ENCODE measurements at regions not wholly inside any gene's neighbourhood (a gene's known extent, or its start where the extent isn't known, plus 50 kb on each side); places are given as distances from the start of the nearest gene placed in this dataset.
"Not testable (repeated sequence)": the region's sequence is repeated elsewhere in the genome, so short reads cannot be mapped to it uniquely, and the experiment has no call there.

DNA sequence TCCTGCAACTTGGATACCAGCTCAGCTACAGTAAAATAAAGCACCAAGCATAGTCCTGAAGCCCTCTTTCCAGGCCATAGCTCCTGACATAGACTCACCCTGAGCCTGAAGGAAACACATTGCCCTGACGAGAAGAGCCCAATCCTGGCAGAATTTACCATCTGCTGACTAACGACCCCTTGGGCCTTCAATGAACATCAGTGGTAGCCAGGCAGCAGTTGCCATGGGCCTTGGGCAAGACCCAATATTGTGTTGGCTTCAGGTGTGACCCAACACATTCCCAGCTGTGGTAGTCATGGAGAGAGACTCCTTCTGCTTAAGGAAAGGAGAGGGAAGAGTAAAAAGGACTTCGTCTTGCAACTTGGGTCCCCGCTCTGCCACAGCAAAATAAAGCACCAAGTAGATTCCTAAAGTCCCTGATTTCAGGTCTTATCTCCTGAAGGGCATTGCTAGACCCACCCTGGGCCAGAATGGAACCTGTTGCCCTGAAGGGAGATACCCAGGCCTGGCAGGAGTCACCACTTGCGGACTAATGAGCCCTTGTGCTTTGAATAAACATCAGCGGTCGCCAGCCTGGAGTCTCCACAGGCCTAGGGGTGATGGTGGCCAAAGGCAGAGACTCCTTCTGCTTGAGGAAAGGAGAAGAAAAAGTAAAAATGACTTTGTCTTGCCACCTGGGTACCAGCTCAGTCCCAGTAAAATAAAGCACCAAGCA is 902.6 kb downstream of the C4orf33 start:
- no peak for DNase-seq (ENCODE audit: low read depth in 2 of 2)

- DNase-seq (ENCODE audit: low read depth in 2 of 2): no peak
These were observed 903.2 kb downstream of the C4orf33 start for GRCh38 chr4:129999156-129999555.

DNA sequence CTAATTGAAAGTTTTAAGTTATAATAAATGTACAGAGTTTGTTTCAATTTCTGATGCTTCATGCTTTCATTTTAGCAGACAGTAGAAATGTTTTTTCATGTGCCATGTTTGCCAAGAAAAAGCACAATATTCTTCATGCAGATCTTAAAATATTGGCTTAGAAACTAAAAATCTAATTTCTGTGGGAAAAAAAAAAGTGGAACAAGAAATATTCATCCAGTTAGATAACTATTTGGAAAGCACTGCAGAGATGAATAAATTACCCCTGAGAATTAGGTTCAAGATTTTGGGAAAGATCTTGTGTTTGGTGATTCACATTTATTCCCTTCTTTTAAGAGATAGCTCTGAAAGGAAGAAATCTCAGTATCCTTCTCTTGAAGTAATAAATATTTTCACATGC is 912.5 kb downstream of the C4orf33 start:
- no peak for DNase-seq (ENCODE audit: low read depth in 2 of 2)

DNA sequence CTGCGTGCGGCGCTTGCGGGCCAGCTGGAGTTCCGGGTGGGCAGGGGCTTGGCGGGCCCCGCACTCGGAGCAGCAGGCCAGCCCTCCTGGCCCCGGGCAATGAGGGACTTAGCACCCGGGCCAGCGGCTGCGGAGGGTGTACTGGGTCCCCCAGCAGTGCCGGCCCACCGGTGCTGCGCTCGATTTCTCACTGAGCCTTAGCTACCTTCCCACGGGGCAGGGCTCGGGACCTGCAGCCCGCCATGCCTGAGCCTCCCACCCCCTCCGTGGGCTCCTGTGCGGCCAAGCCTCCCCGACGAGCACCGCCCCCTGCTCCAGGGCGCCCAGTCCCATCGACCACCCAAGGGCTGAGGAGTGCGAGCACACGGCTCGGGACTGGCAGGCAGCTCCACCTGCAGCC is 916.9 kb downstream of the C4orf33 start:
- DNase-seq (ENCODE audit: low read depth in 2 of 2): not testable (repeated sequence)

DNA sequence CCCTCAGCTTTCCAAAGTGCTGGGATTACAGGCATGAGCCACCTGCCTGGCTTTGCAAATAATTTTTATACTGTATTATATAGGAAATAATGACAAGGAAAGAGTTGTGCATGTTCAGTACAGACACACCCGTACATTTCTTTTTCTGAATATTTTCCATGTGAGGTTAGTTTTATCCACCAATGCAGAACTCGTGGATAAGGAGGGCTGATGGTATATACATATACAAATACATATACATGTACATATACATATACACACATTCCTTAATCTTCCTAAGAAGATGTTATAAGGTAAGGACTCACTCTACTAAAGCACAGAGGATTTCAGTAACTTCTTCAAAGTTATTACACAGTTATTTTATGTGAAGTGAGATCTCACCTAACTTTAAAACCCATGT is 925.8 kb downstream of the C4orf33 start:
- DNase-seq (ENCODE audit: low read depth in 2 of 2): no peak

- DNase-seq (ENCODE audit: low read depth in 2 of 2): no peak
These were observed 927.1 kb downstream of the C4orf33 start for GRCh38 chr4:130023088-130023487.

DNA sequence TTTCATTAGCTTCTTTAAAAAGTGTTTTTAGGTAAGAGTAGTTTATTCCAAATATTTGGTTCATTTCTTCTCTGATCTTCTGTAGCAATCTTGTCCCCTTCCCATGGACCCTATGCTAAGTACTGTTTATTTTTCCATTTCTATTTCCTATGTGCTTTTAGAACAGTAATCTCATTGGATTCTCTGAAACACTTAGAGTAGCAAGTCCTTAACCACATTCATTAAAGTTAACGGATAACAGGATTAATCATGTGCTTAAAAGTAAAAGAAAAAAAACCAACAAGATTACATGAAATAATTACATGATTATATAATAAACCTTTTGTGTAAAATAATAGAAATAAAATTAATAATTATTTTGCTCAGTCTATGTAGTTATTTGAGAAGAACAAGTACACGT is 929.7 kb downstream of the C4orf33 start:
- DNase-seq (ENCODE audit: low read depth in 2 of 2): no peak

- no peak for DNase-seq (ENCODE audit: low read depth in 2 of 2)
These were observed 930.2 kb downstream of the C4orf33 start for GRCh38 chr4:130026185-130026584.

DNA sequence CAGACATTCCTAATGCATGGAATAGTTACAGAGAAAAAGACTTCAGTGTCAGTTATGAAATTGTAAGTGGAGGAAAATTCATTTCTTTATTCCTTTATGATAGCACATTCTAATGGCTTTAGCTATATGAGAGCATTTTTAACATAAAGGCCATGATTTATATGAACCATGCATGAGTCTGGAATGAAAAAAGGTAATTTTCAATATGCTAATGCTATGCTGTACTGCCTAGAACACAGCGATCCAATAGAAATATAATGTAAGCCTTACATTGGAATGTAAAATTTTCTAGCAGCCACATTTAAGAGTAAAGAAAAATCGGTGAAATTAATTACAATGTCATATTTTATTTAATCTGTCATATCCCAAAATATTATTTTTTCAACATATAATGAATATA is 932.0 kb downstream of the C4orf33 start:
- DNase-seq (ENCODE audit: low read depth in 2 of 2): no peak

- no peak for DNase-seq (ENCODE audit: low read depth in 2 of 2)
These were observed 932.6 kb downstream of the C4orf33 start for GRCh38 chr4:130028552-130028951.

GRCh38 chr4:130029442-130029841 is 933.5 kb downstream of the C4orf33 start:
- no peak for DNase-seq (ENCODE audit: low read depth in 2 of 2)

- DNase-seq (ENCODE audit: low read depth in 2 of 2): no peak
These were observed 935.9 kb downstream of the C4orf33 start for GRCh38 chr4:130031858-130032257.

- DNase-seq (ENCODE audit: low read depth in 2 of 2): not testable (repeated sequence)
These were observed 937.7 kb downstream of the C4orf33 start for GRCh38 chr4:130033657-130034056.

- no peak for DNase-seq (ENCODE audit: low read depth in 2 of 2)
These were observed 938.9 kb downstream of the C4orf33 start for GRCh38 chr4:130034876-130035275.

DNA sequence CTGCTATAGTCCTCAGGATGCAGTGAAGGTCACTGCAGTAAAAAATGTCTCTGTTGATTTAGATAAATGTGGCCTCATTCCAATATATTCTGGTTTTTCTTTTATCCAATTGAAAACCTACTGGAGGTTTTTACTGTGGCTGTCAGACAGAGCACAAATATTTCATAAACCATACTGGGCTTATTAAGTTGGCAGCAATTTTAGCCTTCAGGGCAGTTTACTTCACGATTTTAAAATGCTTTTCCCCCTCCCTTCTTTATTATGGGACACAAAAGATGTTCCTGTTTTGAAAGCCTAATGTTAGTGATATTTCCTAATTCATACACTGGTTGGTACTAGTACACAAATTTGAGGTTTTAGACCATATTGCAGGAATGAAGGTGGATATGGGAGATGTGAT is 939.4 kb downstream of the C4orf33 start:
- no peak for DNase-seq (ENCODE audit: low read depth in 2 of 2)

GRCh38 chr4:130037866-130038265 is 941.9 kb downstream of the C4orf33 start:
- not testable (repeated sequence) for DNase-seq (ENCODE audit: low read depth in 2 of 2)

GRCh38 chr4:130038540-130038939 is 942.6 kb downstream of the C4orf33 start:
- DNase-seq (ENCODE audit: low read depth in 2 of 2): not testable (repeated sequence)

DNA sequence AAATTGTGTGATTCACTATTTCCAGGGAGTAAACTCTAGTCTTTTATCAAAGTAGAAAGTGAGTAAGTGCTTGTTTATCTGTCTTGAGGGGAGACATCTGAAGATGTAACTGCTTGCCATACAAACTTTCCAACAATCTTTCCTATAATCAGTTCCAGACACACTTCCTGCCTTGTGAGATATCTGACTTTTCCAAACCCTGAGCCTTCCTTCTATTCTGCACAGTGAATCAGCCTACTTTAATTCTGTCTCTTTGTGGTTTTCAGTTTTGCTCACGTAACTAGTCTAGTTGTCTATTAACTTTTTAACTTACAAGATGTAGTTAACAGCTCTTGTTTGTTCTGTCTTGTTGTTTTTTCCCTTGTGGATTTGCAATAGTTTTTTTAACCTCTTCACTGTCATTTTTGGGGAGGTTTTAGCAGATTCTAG is 947.8 kb downstream of the C4orf33 start:
- DNase-seq (ENCODE audit: low read depth in 2 of 2): no peak

DNA sequence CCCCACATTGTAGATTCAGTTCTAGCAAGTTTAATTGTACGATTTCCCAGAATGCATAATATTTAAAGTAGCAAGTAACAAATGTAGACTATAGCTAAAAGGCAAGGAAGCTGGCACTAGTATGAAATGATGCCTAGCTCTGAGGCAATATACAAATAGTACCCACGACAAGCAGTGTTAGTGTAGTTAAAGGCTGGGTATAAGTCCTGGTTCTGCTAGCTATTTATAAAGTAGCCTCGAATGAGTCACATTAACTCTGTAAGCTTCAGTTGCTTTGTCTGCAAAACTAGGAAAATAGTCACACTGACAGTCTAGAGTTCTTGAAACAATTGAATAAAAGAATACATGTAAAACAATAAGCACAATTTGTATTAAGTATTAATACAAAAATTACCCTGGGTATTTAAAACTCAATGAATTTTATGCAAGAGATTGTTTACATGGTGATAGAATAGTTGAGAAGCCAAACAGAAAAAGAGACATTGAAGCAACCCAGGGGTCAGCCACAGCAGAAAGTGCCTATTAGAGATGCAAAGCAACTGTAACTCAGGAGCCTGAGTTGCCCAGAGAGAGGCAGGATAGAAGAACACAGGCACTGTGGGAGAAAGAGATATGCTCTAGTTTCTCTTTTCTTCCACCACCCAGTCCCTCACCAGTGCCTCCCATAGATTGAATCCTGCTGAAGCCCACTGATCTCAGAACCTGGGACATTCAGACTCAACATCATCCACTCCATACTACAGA is 949.0 kb downstream of the C4orf33 start:
- no peak for DNase-seq (ENCODE audit: low read depth in 2 of 2)

DNA sequence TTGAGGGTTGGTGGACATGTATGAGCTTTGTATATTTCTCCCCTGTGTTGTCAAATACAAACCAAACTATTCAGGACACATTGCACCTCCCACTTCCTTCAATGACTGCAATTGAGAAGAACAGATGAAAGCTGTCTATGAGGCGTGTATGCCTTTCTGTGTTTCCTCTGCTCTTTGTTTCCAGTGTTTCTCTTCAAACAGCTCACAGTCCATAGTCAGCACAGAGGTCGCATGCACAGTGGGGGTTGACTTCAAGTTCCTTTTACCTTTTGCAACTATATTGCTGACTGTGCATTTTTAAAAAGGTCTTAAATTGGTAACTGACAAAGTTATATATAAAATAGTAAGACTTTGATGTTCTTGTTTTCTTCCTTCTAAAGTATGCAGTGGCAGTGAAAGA is 957.8 kb downstream of the C4orf33 start:
- DNase-seq (ENCODE audit: low read depth in 2 of 2): no peak

- no peak for DNase-seq (ENCODE audit: low read depth in 2 of 2)
These were observed 959.0 kb downstream of the C4orf33 start for GRCh38 chr4:130054908-130055307.

DNA sequence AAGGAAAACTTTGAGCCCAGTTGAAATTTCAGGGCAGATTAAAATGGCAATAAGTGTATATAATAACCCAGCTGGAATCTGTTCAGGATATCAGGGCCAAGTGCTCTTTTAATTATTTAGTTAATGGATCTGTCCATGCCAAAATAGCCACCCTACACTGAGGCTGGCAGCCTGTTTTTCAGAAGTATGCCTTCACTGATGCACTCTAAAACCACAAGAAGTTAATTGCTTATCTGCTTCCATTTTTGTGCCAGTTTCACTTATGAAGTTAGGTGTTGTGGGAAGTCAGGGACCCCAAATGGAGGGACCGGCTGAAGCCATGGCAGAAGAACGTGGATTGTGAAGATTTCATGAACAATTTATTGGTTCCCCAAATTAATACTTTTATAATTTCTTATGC is 960.3 kb downstream of the C4orf33 start:
- DNase-seq (ENCODE audit: low read depth in 2 of 2): no peak

- no peak for DNase-seq (ENCODE audit: low read depth in 2 of 2)
These were observed 968.5 kb downstream of the C4orf33 start for GRCh38 chr4:130064471-130064870.

All from stimulated activated CD8-positive, alpha-beta memory T cell treated with anti-CD3 and anti-CD28 coated beads, Interleukin-15, amount 100 ng/mL, for 48 hours (primary cell).